IMR-90 (cell line): ENCODE measurements at regions not wholly inside any gene's neighbourhood (a gene's known extent, or its start where the extent isn't known, plus 50 kb on each side); places are given as distances from the start of the nearest gene placed in this dataset.
A peak's percentile ranks its signal among the peaks of the same experiment; 100 is the strongest.

ENCODE experiments used
- ATAC-seq: fragments of 200-7000 bp; cut with Tn5 transposase; 2 replicates; pipeline ENCODE4 v1.9.1; 2020; ENCODE audit warnings: low read depth, mild to moderate bottlenecking, moderate library complexity
- BruUV-seq: library from RNA; stranded (reverse); fragments of 400-500 nt; replicated peaks from 2 replicates; lab custom pipeline; 2021; lab: Mats Ljungman, UMichigan
- CTCF ChIA-PET: fragments of 300-600 bp; formaldehyde crosslinking; extraction: SDS; loops from one replicate; lab custom pipeline; 2021; ENCODE audit warnings: antibody characterized with exemption; lab: Yijun Ruan, JAX
- POLR2A ChIA-PET: fragments of 300-600 bp; sonication (Branson Sonifier 250); formaldehyde crosslinking; loops from one replicate; lab custom pipeline; 2022; ENCODE audit warnings: antibody characterized with exemption; ENCODE audit not compliant: unreplicated experiment; lab: Charles Lee
- DNase-seq: peaks from one replicate; pipeline ENCODE4 v3.0.0; 2013
- H2AFZ ChIP-seq: replicated peaks from 2 replicates; pipeline ENCODE3; 2013; ENCODE audit warnings: low read length, mild to moderate bottlenecking; ENCODE audit not compliant: poor library complexity
- H2AK5ac ChIP-seq: 2 replicates; pipeline ENCODE4 v1.6.1; 2013; ENCODE audit warnings: low read depth, low read length, inconsistent platforms
- H2AK9ac ChIP-seq: replicated peaks from 2 replicates; pipeline ENCODE3; 2013; ENCODE audit warnings: mild to moderate bottlenecking, low read depth, low read length, moderate library complexity; ENCODE audit not compliant: poor library complexity
- H2BK120ac ChIP-seq: 2 replicates; pipeline ENCODE4 v1.6.1; 2013; ENCODE audit warnings: low read depth, low read length, inconsistent platforms
- H2BK15ac ChIP-seq: 3 replicates; pipeline ENCODE4 v1.6.1; 2013; ENCODE audit warnings: low read depth, low read length, inconsistent platforms
- H2BK20ac ChIP-seq: 2 replicates; pipeline ENCODE4 v1.6.1; 2013; ENCODE audit warnings: low read depth, mild to moderate bottlenecking, inconsistent platforms, low read length, moderate library complexity
- H2BK5ac ChIP-seq: 2 replicates; pipeline ENCODE4 v1.6.1; 2013; ENCODE audit warnings: mild to moderate bottlenecking, low read depth, low read length, inconsistent platforms; ENCODE audit not compliant: poor library complexity, severe bottlenecking
- H3K14ac ChIP-seq: replicated peaks from 2 replicates; pipeline ENCODE4 v1.6.1; 2013; ENCODE audit warnings: low read depth, low read length, inconsistent platforms
- H3K18ac ChIP-seq: 2 replicates; pipeline ENCODE4 v1.6.1; 2013; ENCODE audit warnings: low read depth, low read length, control low read depth
- H3K23ac ChIP-seq: 2 replicates; pipeline ENCODE4 v1.6.1; 2013; ENCODE audit warnings: low read depth, low read length, inconsistent platforms
- H3K27ac ChIP-seq: 2 replicates; pipeline ENCODE4 v1.5.1; 2013; ENCODE audit warnings: mild to moderate bottlenecking, control low read depth, low read length; ENCODE audit not compliant: insufficient read depth
- H3K27me3 ChIP-seq: 2 replicates; pipeline ENCODE4 v1.6.1; 2013; ENCODE audit warnings: low read length; ENCODE audit not compliant: control insufficient read depth, insufficient read depth
- H3K36me3 ChIP-seq: 2 replicates; pipeline ENCODE4 v1.6.1; 2013; ENCODE audit warnings: low read length, mixed read lengths; ENCODE audit not compliant: control insufficient read depth, insufficient read depth
- H3K4ac ChIP-seq: 2 replicates; pipeline ENCODE4 v1.6.1; 2013; ENCODE audit warnings: low read depth, low read length, inconsistent platforms
- H3K4me1 ChIP-seq: 2 replicates; pipeline ENCODE4 v1.6.1; 2013; ENCODE audit warnings: low read length, mixed read lengths; ENCODE audit not compliant: control insufficient read depth, insufficient read depth
- H3K4me2 ChIP-seq: 2 replicates; pipeline ENCODE4 v1.6.1; 2013; ENCODE audit warnings: low read depth, mild to moderate bottlenecking, control low read depth, low read length, moderate library complexity
- H3K4me3 ChIP-seq: 2 replicates; pipeline ENCODE4 v1.5.1; 2013; ENCODE audit warnings: low read depth, mild to moderate bottlenecking, control low read depth, low read length, moderate library complexity; ENCODE audit not compliant: insufficient read depth
- H3K56ac ChIP-seq: 2 replicates; pipeline ENCODE4 v1.6.1; 2013; ENCODE audit warnings: low read length, inconsistent platforms; ENCODE audit not compliant: insufficient read depth; ENCODE audit errors: extremely low read depth
- H3K79me1 ChIP-seq, 2 experiments: 2 replicates each; pipeline ENCODE4 v1.6.1; 2013; ENCODE audit warnings: low read length in 2 of 2, inconsistent platforms in 1 of 2, low read depth in 1 of 2
- H3K9ac ChIP-seq: 2 replicates; pipeline ENCODE4 v1.6.1; 2013; ENCODE audit warnings: low read depth, low read length, control low read depth
- H3K9me1 ChIP-seq: 2 replicates; pipeline ENCODE4 v1.6.1; 2013; ENCODE audit warnings: low read length, inconsistent platforms; ENCODE audit not compliant: insufficient read depth
- H3K9me3 ChIP-seq: 2 replicates; pipeline ENCODE4 v1.6.1; 2013; ENCODE audit warnings: low read length; ENCODE audit not compliant: control insufficient read depth, insufficient read depth
- H4K20me1 ChIP-seq: 2 replicates; pipeline ENCODE4 v1.6.1; 2013; ENCODE audit warnings: low read length, inconsistent platforms; ENCODE audit not compliant: insufficient read depth
- H4K5ac ChIP-seq: 2 replicates; pipeline ENCODE4 v1.6.1; 2013; ENCODE audit warnings: mild to moderate bottlenecking, low read depth, low read length, control low read depth
- H4K8ac ChIP-seq, 2 experiments: 2 replicates each; pipeline ENCODE4 v1.6.1; 2013; ENCODE audit warnings: low read depth in 2 of 2, low read length in 2 of 2, control low read depth in 1 of 2, inconsistent platforms in 1 of 2
- H4K91ac ChIP-seq: 2 replicates; pipeline ENCODE4 v1.6.1; 2013; ENCODE audit warnings: low read depth, low read length, inconsistent platforms; ENCODE audit not compliant: insufficient read depth
- ELK1 ChIP-seq: fragments of 150-350 bp; IDR thresholded peaks from 2 replicates; pipeline ENCODE4 v1.6.1; 2016; ENCODE audit warnings: low read depth, mild to moderate bottlenecking, low read length, moderate library complexity, borderline replicate concordance
- USF2 ChIP-seq: fragments of 150-350 bp; IDR thresholded peaks from 2 replicates; pipeline ENCODE4 v1.6.1; 2017; ENCODE audit warnings: mild to moderate bottlenecking, antibody characterized with exemption, low read length, low read depth
- WGBS, 2 experiments: methylation state at CpG; one replicate each; pipeline versions ENCODE4 v1.1.5 to v1.1.7; 2013; ENCODE audit warnings: missing lambda C conversion rate in 2 of 2; ENCODE audit not compliant: insufficient read length in 1 of 2; ENCODE audit errors: extremely low coverage in 2 of 2; 5-methylcytosine and 5-hydroxymethylcytosine counted together
- dilution Hi-C: fragments of 300-500 bp; cut with HindIII; formaldehyde crosslinking; loops from one replicate; pipeline ENCODE4 v1.14.3; 2018; ENCODE audit warnings: low sequenced_read_pairs; ENCODE audit not compliant: unreplicated experiment
- in situ Hi-C: fragments of 300-500 bp; cut with MboI; formaldehyde crosslinking; loops from 3 replicates; pipeline ENCODE4 v1.14.3; 2019; ENCODE audit warnings: low sequenced_read_pairs, inconsistent platforms, mixed read lengths
- intact Hi-C: fragments of 100-400 bp; cut with micrococcal nuclease; formaldehyde crosslinking; loops from 2 replicates; pipeline ENCODE4 v1.10.0; 2022

GRCh38 chr6:144528743-144529425 lies 243.7 kb downstream of the UTRN start:
- no peak overlapping the region for H3K18ac ChIP-seq
- POLR2A ChIA-PET: no interaction called here
- BruUV-seq: no TSS peak
- H3K56ac ChIP-seq: no peak overlapping the region
- no peak overlapping the region for H3K27ac ChIP-seq
- no peak overlapping the region for H2BK20ac ChIP-seq
- no peak overlapping the region for H2BK5ac ChIP-seq
- intact Hi-C loops: no loop called here
- no peaks in the 10 kb centered on the region for H3K4me1 ChIP-seq
- peaks cover 3 to 10% of the 10 kb centered on the region in 2 experiments; a peak in 3 of 4 replicates for H3K79me1 ChIP-seq
- H2BK15ac ChIP-seq: no peak overlapping the region
- peaks cover 8% of the 10 kb centered on the region for H3K9me1 ChIP-seq
- H3K4me2 ChIP-seq: no peak overlapping the region
- no peak overlapping the region for H2AK9ac ChIP-seq
- in situ Hi-C loops: no loop called here
- WGBS, 2 experiments: no CpG with 5 or more reads among the region's 9 CpGs
- H4K91ac ChIP-seq: no peak overlapping the region
- H2AK5ac ChIP-seq: no peak overlapping the region
- H2AFZ ChIP-seq: no peak overlapping the region
- CTCF ChIA-PET: no interaction called here
- ATAC-seq: peak; percentile 57
- H3K4ac ChIP-seq: no peak overlapping the region
- H4K8ac ChIP-seq: no peak overlapping the region
- no peak overlapping the region for H3K9ac ChIP-seq
- H3K9me3 ChIP-seq: no peaks in the 10 kb centered on the region
- dilution Hi-C loops: no loop called here
- H2BK120ac ChIP-seq: no peak overlapping the region
- no peaks in the 10 kb centered on the region for H3K27me3 ChIP-seq
- peak; percentile 28 for DNase-seq
- no peak overlapping the region for H3K4me3 ChIP-seq
- no peak overlapping the region for H3K14ac ChIP-seq
- H3K36me3 ChIP-seq: peaks cover 6% of the 10 kb centered on the region; the same call in 1 of the 2 replicates
- TF ChIP-seq ELK1: no peak
- TF ChIP-seq USF2: no peak
- no peak overlapping the region for H3K23ac ChIP-seq
- no peak overlapping the region for H4K5ac ChIP-seq
- no peaks in the 10 kb centered on the region for H4K20me1 ChIP-seq
